ENCODE measurements at regions not wholly inside any gene's neighbourhood (a gene's known extent, or its start where the extent isn't known, plus 50 kb on each side); places are given as distances from the start of the nearest gene placed in this dataset.
"Not testable (repeated sequence)": the region's sequence is repeated elsewhere in the genome, so short reads cannot be mapped to it uniquely, and the experiment has no call there.

DNA sequence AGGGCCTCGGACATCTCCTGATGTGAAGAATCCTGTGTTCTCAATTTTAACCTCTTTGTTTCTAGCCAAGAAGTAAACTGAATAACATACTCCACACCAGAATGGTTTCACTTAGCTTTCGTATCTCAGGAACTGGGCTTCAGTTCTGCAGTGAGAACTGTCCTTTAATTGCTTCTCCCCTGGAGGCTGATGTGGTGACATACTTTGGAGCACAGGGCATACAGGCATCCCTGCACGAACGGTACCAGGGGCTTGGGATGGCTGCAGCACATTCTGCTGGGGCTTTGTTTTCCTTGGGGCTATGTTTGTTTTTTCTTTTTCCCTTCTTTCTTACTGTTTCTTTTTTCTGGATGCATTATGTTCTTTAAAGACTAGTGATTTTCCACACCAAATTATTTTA is 230.5 kb downstream of the TM9SF2 start:
- no peak overlapping the region for H3K27ac ChIP-seq
- no peaks in the 10 kb centered on the region for H3K4me1 ChIP-seq
- no peak for ATAC-seq
- H3K9me3 ChIP-seq: no peaks in the 10 kb centered on the region
- H3K36me3 ChIP-seq: no peaks in the 10 kb centered on the region
- DNase-seq: no peak
- H3K27me3 ChIP-seq: no peaks in the 10 kb centered on the region
- TF ChIP-seq CTCF (IDR thresholded peaks at IDR 0.05): no peak
- no peak overlapping the region for H3K4me3 ChIP-seq
- intact Hi-C loops (cut with DNase I): no loop called here

- DNase-seq: no peak
- no peaks in the 10 kb centered on the region for H3K4me1 ChIP-seq
- no peaks in the 10 kb centered on the region for H3K9me3 ChIP-seq
- H3K36me3 ChIP-seq: no peaks in the 10 kb centered on the region
- no peak for TF ChIP-seq CTCF (IDR thresholded peaks at IDR 0.05)
- no peak overlapping the region for H3K4me3 ChIP-seq
- ATAC-seq: no peak
- H3K27me3 ChIP-seq: no peaks in the 10 kb centered on the region
- no peak overlapping the region for H3K27ac ChIP-seq
- intact Hi-C loops (cut with DNase I): no loop called here
These were observed 229.1 kb downstream of the TM9SF2 start for GRCh38 chr13:99730403-99730802.

GRCh38 chr13:99729745-99730144 is 228.5 kb downstream of the TM9SF2 start:
- H3K9me3 ChIP-seq: no peaks in the 10 kb centered on the region
- H3K4me1 ChIP-seq: no peaks in the 10 kb centered on the region
- DNase-seq (peak in 1 of 4 donors; percentile 73), ATAC-seq (no peak)
- intact Hi-C loops (cut with DNase I): no loop called here
- H3K4me3 ChIP-seq: no peak overlapping the region
- H3K36me3 ChIP-seq: no peaks in the 10 kb centered on the region
- H3K27me3 ChIP-seq: no peaks in the 10 kb centered on the region
- TF ChIP-seq CTCF (IDR thresholded peaks at IDR 0.05): no peak
- no peak overlapping the region for H3K27ac ChIP-seq

- H3K27ac ChIP-seq; intact Hi-C loops (cut with DNase I): not testable (repeated sequence)
These were observed 226.4 kb downstream of the TM9SF2 start for GRCh38 chr13:99727651-99728050.

DNA sequence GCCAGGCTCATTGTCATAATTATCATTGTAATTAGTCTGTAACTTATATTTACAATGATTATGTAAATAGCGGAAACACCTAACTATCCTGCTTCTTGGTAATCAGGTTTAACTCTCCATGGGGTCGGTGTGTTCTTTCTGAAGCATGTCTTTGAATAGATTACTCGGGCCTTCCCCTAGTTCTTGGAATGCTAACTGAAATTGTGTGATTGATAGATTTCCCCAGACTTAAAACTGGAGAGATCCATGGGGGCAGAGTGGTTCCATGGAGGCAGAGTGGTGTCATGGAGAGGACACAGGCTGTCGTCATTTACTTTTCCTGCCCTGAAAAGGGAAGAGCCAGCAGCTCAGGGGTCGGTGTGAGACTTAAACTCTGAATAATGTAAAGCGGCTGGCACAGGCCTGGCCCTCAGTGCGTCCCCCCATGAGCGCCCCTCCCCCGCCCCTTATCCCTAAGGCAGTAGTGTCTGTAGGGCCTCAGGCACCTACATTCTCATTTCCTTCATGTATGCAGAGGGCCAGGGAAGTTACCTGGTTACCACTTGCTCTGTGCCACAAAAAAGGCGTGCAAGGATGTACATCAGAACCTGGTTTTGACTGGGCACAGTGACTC is 225.1 kb downstream of the TM9SF2 start:
- no peaks in the 10 kb centered on the region for H3K36me3 ChIP-seq
- no peaks in the 10 kb centered on the region for H3K27me3 ChIP-seq
- intact Hi-C loops (cut with DNase I): no loop called here
- ATAC-seq (no peak), DNase-seq (no peak)
- no peak overlapping the region for H3K27ac ChIP-seq
- no peak overlapping the region for H3K4me3 ChIP-seq
- H3K4me1 ChIP-seq: no peaks in the 10 kb centered on the region
- no peaks in the 10 kb centered on the region for H3K9me3 ChIP-seq
- TF ChIP-seq CTCF (IDR thresholded peaks at IDR 0.05): no peak

More at GRCh38 chr13:99727651-99728050, 226.4 kb downstream of the TM9SF2 start:
- H3K4me1 ChIP-seq, ATAC-seq, H3K27me3 ChIP-seq, H3K9me3 ChIP-seq, H3K36me3 ChIP-seq, DNase-seq, H3K4me3 ChIP-seq: not testable (repeated sequence)

DNA sequence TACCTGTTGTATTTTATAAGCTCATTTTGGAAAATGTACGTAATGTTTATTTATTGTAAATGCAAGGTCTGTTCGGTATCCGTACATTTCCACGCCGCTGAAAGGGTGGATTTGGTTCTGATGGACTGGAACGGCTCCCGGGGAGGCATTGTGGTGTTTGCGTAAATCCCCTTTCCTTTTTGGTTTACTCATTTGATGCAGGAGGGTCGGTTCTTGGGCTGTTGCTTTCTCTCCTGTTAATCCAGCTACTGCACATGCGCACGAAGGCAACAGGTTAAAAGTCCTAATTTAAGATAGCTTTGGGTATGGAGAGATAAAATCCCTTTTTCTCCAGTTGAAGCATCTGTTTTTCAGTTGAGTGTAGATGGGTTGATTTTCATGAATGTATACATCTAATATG is 224.4 kb downstream of the TM9SF2 start:
- Histone ChIP-seq H3K27ac (no peak overlapping the region), H3K9me3 (no peaks in the 10 kb centered on the region), H3K4me3 (no peak overlapping the region), H3K4me1 (no peaks in the 10 kb centered on the region), H3K36me3 (no peaks in the 10 kb centered on the region), H3K27me3 (no peaks in the 10 kb centered on the region)
- TF ChIP-seq CTCF (IDR thresholded peaks at IDR 0.05): no peak
- intact Hi-C loops (cut with DNase I): no loop called here
- DNase-seq (no peak), ATAC-seq (no peak)

Measured in left lung (tissue), 4 donors.